ENCODE measurements at regions not wholly inside any gene's neighbourhood (a gene's known extent, or its start where the extent isn't known, plus 50 kb on each side); places are given as distances from the start of the nearest gene placed in this dataset.
"Not testable (repeated sequence)": the region's sequence is repeated elsewhere in the genome, so short reads cannot be mapped to it uniquely, and the experiment has no call there.

DNA sequence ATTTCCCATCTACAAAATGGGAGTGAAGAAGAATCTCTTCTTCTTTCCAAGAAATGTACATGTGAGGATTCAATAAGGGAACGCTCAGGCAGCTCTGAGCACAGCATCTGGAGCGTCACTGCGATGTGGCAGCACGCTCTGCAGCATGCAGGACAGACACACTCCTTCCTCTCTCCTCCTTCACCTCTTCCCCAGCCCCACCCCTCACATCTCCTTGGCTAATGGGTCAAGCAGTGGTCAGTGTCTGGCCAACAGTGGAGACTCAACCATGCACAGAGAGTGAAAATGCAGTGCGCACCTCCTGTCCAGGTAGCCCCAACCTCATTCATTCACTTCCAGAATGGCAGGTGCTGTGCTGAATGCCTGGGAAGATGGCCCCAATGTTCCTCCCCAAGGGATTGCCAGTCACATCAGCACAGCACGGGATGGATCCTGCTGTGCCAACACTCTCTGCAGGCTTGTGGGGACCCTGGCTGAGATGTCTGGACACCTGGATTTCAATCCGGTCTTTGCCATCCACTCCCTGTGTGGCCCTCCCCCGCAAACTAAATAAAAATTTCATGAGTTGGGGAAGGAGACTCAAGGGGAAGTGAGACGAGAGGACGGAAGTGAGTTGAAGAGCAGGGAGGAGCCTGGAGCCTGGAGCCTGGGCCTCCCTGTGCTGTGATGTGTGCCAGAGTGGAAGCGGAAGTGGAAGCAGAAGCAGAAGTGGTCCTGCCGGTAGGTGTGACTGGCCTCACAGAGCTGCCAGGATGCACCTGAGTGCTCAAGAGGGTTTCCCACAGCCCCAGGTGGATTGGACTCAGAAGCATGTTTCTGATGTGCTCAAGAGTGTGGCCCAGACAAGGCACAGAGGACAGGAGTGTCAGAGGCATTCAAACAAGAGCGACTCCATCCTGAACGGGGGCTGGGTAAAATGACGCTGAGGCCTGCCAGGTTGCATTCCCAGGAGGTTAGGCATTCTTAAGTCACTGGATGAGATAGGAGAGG is 163.9 kb downstream of the SMAD6 start:
- no peak for FAIRE-seq

DNA sequence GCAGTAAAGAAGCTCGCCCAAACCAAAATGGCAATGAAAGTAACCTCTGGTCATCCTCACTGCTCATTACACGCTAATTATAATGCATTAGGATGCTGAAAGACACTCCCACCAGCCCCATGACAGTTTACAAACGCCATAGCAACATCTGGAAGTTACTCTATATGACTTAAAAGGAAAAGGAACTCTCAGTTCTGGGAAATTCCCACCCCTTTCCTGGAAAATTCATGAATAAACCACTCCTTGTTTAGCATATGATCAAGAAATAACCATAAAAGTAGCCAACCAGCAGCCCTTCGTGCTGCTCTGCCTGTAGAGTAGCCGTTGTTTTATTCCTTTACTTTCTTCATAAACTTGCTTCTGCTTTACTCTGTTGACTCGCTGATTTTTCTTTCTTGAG is 164.6 kb downstream of the SMAD6 start:
- no peak for FAIRE-seq

DNA sequence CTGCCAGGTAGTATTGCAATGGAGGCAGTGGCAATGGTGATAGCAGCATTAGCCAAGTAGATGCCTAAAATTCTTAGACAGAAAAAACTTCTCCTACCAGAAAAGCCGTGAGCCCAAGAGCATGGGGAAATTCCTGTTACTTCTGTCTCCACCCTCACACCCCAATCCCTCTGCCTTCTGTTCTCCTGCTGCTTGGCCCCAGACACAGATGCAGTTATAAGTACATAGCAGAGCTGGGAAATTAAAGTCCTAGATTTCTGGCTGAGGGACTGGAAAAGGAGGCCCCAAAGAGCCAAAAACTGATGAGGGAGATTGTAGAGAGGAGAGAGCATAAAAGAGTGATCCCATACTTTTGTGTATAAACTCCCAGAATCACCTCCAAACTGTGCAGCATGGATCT is 166.9 kb downstream of the SMAD6 start:
- FAIRE-seq = no peak

DNA sequence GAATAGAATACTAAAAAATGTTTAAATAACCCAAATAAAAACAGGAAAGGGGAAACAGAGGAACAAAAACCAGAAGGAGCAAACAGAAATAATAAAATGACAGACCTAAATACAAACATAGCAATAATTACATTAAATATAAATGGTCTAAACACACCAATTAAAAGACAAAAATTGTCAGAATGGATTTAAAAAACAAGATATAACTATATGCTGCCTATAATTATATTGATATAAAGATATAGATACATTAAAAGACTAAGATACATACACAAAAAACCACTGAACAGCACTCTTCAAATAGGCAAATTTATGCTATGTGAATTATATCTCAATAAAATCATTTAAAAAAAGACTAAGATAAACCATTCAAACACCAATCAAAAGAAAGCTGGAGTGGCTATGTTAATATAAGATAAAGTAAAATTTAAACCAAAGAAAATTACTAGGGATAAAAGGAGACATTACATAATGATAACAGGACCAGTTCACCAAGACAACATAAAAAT is 168.9 kb downstream of the SMAD6 start:
- peak; percentile 7 for FAIRE-seq

DNA sequence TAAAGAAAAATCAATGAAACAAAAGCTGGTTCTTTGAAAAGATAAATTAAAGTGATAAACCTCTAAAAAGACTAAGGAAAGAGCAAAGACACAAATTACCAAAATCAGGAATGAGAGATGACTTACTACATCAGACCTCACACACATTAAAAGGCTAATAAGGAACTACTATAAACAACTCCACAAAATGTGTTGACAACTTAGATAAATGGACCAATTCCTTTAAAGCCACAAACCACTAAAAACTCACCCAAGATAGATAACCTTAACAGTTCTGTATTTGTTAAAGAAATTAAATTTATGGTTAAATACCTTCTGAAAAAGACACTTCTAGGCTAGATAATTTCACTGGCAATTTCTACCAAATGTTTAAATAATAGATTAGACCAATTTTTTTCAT is 170.4 kb downstream of the SMAD6 start:
- FAIRE-seq = no peak

DNA sequence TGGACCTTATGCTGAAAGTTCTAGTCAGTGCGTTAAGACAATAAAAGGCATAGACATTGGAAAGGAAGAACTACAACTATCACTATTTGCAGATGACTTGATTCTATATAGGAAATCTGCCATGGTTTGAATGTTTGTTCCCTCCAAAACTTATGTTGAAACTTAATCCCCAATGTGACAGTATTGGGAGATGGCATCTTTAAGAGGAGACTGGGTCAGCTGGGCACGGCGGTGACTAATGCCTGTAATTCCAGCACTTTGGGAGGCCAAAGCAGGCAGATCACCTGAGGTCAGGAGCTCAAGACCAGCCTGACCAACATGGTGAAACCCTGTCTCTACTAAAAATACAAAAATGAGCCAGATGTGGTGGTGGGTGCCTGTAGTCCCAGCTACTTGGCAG is 171.3 kb downstream of the SMAD6 start:
- not testable (repeated sequence) for FAIRE-seq

DNA sequence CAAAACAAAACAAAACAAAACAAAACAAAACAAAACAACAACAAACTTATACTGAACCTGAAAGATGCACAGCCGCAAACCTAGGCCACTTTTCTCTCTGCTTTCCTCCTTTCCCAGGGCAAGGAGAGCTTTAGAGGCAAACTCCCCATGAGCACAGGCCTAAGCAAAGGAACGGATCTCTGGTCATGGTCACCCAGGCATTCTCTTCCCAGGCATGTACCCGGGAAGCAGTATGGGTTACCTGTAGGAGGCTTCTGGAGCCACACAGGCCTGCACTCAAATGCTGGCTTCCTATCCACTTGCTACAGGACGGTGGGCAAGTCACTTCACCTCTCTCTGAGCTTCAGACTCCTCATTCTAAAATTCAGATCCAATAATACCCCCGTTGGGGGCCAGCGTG is 171.8 kb downstream of the SMAD6 start:
- no peak for FAIRE-seq

DNA sequence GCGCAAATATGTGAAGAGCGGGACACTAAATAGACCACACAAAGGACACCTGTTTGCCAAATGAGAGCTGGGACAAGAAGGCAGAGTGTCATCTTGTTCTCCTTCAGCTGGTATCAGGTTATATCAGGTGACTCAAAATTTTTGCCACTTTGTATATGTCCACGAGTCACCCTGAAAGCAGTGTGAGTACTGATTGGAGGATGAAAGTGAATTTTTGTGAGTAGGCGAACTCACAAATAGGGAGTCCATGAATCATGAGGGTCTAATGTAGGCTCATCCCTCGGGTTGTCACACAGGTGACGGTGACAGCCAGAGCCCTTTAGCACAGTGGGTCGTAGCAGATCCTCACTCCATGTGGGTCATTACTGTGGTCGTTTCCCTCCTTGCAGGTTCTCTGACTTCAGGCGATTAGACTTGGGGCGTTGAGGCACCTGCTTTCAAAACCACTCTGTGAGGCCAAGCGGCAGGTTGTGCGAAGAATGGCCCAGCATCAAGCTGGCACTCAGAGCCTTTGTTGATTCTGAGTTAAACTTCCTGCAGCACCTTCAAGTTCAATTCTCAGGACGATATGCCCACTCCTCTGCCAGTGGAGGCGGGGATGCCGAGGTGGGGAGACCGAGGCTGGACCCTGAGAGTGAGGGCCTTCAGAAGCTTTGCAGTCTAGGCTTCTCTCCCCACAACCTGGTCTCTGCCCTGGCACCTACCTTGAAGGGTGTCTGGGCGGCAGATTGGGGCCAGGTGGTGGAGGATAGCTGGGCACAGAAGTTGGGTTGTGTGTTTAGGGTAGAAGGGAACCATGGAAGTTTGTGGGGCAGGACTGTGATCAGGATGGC is 173.8 kb downstream of the SMAD6 start:
- no peak for FAIRE-seq

DNA sequence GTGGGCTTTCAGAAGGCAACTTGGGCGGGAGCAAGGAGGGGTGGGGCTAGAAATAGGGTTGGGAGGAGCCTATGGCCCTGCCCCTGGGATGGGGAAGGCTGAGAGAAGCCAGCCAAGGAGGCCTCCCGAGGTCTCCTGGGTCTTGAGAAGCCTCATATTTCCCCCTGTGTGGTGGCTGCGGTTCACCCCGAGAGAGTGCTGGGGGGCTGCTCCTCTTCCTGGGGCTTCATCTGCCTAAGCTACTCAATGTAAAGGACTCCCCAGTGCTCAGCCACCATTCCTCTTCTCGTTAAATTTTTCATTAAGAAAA is 174.3 kb downstream of the SMAD6 start:
- no peak for FAIRE-seq

DNA sequence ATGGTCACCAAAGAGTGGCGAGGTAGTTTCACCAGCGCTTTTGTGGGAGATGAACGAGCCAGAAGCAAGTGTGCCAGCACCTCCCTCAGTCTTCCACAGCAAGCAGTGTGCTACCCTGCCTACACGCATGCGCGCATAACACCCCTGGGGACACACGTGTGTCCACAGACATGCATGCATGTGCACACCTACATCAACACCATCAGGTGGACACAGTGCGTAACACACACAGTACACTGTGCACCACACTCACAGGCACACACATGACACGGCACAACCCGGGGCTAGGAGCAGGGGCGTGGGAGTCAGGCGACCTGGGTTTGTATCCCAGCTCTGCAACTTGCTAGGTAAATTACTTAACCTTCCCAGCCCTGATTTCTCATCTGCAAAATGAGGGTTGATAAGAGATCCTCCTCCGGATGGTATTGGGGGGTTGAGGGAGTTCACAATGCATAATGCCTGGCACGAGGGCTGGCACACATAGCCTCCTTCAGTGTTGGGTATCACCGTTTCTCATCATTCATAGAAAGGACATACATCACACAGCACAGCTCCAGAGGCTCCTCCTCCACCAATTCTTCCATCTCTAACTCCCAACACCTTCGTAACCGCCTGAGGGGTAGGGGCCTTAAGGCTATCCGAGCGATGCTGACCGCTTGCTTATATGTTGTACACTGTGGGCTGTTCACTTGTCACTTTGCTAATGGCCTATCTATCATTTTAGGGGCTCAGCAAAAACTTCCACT is 174.9 kb downstream of the SMAD6 start:
- FAIRE-seq = no peak

DNA sequence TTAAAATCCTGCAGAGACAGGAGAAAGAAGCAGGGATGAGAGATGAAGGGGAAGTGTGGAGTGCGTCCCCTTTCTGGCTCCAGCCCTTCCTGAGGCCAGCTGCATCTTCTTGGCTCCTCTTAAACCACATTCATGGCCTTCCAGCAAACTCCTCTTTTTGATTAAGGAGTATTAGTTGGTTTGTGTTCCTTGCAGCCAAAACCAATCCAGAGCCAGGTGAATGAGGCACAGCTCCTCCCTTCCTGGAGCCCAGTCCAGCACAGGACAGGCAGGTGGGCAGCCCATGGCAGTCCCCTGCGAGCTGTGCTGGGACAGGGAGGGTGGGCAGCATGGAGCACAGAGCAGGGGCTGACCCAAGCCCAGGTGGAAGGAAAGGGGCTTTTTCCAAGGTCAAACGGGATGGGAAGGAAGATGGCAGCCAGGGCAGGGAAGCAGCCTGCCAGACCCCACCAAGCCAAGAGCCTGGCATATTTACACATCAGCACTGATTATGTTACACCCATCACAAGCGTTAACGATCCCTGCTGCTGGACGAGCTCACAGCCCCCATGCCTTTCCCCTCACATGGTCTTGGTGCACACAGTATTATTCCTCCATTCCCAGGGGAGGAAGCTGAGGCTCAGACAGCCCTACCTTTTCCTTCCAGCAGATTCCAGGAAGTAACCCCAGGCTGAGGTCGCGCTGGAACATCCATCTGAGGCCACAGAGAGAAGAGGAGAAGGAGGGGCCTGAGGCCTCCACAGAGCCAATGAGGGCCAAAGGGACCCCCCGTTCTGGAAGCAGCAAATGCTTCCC is 175.6 kb downstream of the SMAD6 start:
- no peak for FAIRE-seq

DNA sequence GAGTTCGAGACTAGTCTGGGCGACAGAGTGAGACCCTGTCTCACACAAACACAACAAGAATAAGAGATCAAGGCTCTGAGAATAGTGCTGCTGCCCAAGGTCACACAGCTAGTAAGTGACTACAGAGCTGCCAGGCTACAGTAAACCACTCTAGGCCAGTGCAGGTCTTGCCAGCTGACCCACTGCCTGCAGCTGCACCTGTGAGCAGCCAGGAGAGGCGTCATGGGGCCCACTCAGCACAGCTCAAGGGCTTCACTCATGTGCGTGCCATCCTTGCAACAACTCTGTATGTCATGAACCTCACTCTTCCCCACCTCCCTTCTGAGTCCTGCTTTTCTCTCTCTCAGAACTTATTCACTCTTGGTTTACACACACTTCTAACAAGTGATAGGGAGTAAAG is 176.7 kb downstream of the SMAD6 start:
- FAIRE-seq = no peak

DNA sequence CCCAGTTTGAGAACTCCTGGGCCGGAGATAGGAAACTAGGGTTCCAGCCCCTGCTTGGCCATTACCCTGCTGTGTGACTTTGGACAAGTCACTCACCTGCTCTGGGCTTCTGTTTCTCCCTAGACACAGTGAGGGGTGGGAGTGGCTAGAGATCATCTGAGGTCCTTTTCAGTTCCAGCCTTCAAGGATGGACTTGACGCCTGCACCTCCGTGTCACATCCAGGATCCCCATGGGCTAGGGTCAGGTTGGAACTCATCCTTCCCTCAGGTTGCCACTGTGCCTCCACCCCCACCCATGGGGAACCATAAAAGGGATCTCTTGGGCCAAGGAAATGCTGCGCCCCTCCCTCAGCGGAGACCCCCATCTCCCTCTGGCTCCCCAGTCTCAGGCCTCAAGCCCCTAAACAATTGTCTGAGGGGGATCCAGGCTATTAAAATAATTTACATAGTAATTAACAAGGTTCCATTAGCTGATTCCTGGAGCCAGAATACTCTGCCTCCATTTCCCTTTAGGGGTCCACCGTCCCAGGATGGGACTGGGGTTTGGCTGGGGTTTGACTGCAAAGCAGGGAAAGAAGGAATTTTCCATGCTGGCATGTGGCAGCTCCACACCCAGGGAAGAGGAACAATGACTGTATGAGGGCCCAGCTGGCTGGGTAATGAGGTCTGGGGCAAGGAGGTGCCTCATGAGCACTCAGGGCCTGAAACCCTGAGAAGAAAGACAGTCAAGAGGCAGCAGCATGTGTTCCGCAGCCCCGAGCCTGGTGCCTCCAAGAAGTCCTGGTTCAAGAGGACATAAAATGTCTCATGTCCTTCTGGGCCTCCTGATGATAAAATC is 177.7 kb downstream of the SMAD6 start:
- no peak for FAIRE-seq

DNA sequence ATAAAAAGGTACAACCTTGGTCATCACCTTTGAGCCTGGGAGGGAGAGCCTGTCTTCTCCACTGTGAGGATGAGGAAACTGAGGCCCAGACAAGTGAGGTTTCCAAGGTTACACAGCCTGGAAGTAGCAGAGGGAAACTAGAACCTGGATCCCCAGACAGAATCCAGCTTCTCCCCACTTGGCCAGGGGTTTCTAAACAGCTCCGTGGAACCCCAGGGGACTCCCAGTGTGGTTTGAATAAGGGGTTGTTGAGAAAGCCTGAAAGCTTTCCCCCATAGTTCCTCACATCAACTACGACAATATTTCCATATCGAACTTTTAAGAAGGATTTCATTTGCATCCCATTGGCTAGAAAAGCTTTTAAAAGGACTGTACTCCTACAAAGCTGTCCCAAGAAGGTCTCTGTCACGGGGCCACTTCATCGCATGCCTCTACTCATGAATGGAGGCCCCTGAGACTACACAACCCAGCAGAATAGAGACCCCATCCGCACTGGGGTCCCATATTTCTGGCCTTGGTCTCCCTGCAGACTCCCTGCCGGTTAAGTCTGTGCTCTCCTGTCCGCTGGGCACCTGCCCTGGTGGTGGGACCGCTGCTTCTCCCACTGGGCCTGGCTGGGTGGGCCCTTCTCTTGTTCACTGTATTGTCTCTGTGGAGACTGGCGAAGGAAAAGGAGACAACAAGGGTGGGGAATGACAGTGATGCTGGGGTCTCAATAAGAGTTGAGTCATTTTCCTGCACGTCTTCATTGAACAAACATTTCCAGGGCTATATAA is 178.5 kb downstream of the SMAD6 start:
- no peak for FAIRE-seq

DNA sequence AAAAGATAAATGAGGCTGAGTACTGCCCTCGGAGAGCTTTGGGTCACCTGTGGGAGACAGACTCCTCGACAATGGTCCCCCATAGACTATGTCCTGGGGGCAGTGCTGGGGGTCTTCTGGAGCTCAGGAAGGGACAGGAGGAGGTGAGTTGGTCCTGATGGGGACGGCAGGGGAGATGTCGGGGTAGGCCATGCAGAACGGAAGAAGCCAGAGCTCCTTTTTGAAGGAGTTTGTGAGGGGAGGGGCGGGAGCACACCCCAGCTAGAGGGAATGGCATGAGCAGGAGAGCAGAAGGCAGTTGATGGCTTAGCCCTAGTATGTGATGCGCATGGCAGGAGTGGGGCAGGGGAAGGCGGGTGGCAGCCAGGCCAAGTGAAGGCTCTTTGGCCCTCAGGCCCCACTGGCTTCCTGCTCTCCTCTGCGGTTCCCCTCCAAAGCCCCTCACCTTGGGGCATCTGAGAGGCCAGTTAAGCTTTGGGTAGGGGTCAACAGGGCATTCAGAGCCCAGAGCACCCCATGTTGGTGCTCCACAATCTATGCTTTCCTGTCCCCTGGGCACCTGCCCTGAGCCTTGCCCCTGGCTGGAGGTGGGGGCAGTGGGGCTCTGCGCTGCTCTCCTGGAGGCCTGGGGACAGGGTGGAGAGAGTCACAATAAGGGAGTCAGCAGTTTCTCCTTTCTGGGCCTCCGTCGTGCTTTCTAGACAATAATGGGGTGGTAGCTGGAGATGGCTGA is 179.3 kb downstream of the SMAD6 start:
- FAIRE-seq = no peak

DNA sequence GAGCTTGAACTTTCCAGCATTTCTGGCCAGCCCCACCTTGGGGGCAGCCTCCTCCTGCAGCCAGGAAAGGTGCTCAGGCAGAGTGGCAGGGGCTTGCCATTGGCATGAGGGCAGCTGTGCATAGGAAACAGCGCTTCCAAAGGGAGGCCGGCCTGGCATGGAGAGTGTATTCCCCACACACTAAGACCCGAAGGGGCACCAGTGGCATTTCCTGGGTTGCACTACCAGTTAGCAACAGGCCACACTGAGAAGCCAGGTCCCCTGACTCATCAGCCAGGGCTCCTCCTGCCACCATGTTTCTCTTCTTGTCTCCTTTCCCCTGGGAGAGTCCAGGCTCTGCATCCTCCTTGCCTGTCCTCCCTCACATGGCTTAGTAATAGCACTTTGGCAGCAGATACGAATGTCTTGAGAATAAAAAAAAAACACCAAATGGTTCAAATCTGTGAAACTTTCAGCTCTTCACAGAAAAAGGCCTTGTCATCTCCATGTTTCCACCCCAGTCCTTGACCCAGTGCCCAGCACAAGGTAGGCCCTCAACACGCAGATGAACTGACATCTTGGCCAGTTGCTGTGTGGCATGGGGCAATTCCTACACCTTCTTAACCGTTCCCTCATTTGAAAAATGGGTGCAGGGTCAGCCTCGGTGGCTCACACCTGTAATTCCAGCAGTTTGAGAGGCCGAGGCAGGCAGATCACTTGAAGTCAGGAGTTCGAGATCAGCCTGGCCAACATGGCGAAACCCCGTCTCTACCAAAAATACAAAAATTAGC is 180.4 kb downstream of the SMAD6 start:
- no peak for FAIRE-seq

DNA sequence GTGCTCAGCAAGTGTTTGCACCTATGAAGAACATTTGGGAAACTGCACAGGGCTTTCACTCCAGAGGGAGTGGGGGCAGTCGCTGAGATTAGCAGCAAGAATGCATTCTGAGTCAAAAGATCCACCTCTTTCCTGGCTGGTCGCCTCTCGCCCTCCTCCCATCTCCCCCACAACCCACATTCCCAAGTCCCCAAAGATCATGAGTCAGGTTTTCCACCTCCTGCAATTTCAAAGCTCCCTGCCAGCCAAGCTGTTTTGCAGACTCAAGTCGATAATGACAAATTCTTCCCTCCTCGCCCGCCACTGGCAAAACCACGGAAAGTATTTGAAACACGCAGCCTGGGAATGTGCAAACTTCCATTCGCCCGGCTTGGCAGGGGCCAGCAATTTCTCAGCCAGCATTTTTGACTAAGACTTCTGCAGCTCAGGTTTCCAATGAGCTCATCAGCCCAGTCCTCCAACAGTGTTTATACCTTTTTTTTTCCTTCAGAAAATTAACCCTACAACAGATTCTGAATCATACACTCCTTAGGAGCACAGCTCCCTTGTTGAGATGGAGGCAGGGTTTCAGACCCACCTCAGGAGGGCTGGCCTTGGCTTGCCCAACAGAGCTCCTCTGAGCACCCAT is 181.4 kb downstream of the SMAD6 start:
- peak; percentile 40 for FAIRE-seq

DNA sequence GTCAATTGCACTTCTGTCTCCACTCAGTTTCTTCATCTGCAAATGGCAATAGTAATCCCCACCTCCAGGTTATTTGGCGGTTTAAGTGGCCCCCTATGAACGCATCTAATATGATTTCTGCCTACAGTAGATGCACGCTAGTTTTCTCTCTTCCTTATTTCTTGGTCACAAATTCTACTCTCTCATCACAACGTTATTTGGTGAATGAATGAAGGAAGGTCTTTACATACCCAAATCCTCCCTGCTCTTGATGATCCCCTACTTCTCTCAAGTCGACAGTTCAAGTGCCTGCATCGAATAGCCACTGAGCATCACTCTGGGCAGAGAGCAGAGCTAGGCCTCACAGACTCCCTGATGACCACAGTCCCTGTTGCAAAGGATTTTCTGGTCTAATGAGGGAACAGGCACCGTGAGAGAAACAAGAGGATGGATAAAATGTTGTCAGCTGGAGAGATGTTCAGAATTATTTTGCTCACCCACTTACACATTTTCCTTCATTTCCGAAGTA is 181.2 kb upstream of the SMAD3 start:
- FAIRE-seq = no peak

Data from TTC549 (cell line).